22Rv1 (cell line): ENCODE measurements at regions not wholly inside any gene's neighbourhood (a gene's known extent, or its start where the extent isn't known, plus 50 kb on each side); places are given as distances from the start of the nearest gene placed in this dataset.

Experiments used
- H3K27ac ChIP-seq: fragments of 450-650 bp; 2 replicates; pipeline ENCODE4 v1.5.1; 2017
- ZFX ChIP-seq: fragments of 450-650 bp; IDR thresholded peaks from 2 replicates; pipeline ENCODE4 v1.6.1; 2017; ENCODE audit warnings: antibody characterized with exemption, borderline replicate concordance
- TF ChIP-seq, protein P1 (sequence below): fragments of 450-650 bp; IDR thresholded peaks from 2 replicates; pipeline ENCODE4 v1.5.1; 2017; ENCODE audit warnings: mild to moderate bottlenecking

DNA sequence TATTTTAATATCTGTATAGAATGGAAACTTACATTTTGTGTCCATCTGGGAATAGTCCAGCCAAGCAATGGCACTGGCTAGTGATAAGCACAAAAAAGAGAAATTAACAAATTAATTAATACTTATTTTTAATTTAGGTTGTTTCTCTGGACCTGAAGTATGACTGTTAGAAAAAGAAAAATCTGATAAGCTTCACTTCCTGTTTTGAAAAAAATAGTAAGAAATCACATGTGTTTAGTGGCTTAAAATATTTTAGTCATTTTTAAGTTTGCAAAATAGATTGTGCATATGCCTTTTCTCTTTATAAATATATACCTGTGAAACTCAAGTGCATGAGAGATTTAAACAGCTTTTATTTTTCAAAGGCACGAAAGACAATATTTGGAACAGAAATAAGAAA is 50.1 kb upstream of the CREB5 start:
- TF ChIP-seq, protein P1, sequence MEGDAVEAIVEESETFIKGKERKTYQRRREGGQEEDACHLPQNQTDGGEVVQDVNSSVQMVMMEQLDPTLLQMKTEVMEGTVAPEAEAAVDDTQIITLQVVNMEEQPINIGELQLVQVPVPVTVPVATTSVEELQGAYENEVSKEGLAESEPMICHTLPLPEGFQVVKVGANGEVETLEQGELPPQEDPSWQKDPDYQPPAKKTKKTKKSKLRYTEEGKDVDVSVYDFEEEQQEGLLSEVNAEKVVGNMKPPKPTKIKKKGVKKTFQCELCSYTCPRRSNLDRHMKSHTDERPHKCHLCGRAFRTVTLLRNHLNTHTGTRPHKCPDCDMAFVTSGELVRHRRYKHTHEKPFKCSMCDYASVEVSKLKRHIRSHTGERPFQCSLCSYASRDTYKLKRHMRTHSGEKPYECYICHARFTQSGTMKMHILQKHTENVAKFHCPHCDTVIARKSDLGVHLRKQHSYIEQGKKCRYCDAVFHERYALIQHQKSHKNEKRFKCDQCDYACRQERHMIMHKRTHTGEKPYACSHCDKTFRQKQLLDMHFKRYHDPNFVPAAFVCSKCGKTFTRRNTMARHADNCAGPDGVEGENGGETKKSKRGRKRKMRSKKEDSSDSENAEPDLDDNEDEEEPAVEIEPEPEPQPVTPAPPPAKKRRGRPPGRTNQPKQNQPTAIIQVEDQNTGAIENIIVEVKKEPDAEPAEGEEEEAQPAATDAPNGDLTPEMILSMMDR, result no peak
- no peak for TF ChIP-seq ZFX
- no peak overlapping the region for H3K27ac ChIP-seq
